Body of pancreas (tissue), 4 donors: ENCODE measurements at regions not wholly inside any gene's neighbourhood (a gene's known extent, or its start where the extent isn't known, plus 50 kb on each side); places are given as distances from the start of the nearest gene placed in this dataset.

ENCODE experiments used
- ATAC-seq: fragments of 150-250 bp; one replicate; pipeline ENCODE4 v1.9.1; 2016
- DNase-seq, 4 donors: peaks; one replicate each; pipeline ENCODE4 v3.0.0-alpha.2; 2019
- H3K27ac ChIP-seq, 4 donors: fragments of 200-600 bp; sonication (generic); 1 replicate in 3 of 4; 2 replicates in 1 of 4; pipeline versions ENCODE4 v1.5.1 to v1.6.1; 2016 to 2019; ENCODE audit warnings: mild to moderate bottlenecking in 1 of 4, mixed read lengths in 1 of 4, moderate library complexity in 1 of 4
- H3K27me3 ChIP-seq, 2 donors: fragments of 200-600 bp; sonication (generic); one replicate each; pipeline ENCODE4 v1.6.0; 2016; ENCODE audit warnings: mild to moderate bottlenecking in 1 of 2
- H3K36me3 ChIP-seq, 2 donors: fragments of 200-600 bp; sonication (generic); replicated peaks in 1 of 2; 2 replicates each; pipeline ENCODE4 v1.5.1; 2016; ENCODE audit warnings: low read depth in 2 of 2; ENCODE audit not compliant: insufficient read depth in 1 of 2
- H3K4me1 ChIP-seq: fragments of 200-600 bp; sonication (generic); one replicate; pipeline ENCODE4 v1.6.0; 2016
- H3K4me3 ChIP-seq, 2 donors: fragments of 200-600 bp; sonication (generic); 1 replicate in 1 of 2; 2 replicates in 1 of 2; pipeline ENCODE4 v1.5.1; 2016 to 2019
- H3K9me3 ChIP-seq, 3 donors: fragments of 200-600 bp; sonication (generic); 1 replicate in 2 of 3; 2 replicates in 1 of 3; pipeline ENCODE4 v1.5.1; 2016
- CTCF ChIP-seq, 7 experiments: fragments of 450-650 bp in 4 of 7; fragments of 200-600 bp in 3 of 7; sonication (generic) in 3 of 7; IDR thresholded peaks; one replicate each; pipeline ENCODE4 v1.5.1; 2016 to 2019; ENCODE audit warnings: antibody characterized with exemption in 7 of 7
- POLR2A ChIP-seq, 3 donors: fragments of 450-650 bp; IDR thresholded peaks; one replicate each; pipeline ENCODE4 v1.6.1; 2016; ENCODE audit warnings: antibody characterized with exemption in 3 of 3, mild to moderate bottlenecking in 2 of 3
- WGBS, 2 donors: methylation state at CpG; one replicate each; pipeline ENCODE4 v1.1.5; 2017; 5-methylcytosine and 5-hydroxymethylcytosine counted together
- intact Hi-C: fragments of 100-400 bp; cut with DNase I; formaldehyde crosslinking; loops from one replicate; pipeline ENCODE4 v1.15.1; 2023

DNA sequence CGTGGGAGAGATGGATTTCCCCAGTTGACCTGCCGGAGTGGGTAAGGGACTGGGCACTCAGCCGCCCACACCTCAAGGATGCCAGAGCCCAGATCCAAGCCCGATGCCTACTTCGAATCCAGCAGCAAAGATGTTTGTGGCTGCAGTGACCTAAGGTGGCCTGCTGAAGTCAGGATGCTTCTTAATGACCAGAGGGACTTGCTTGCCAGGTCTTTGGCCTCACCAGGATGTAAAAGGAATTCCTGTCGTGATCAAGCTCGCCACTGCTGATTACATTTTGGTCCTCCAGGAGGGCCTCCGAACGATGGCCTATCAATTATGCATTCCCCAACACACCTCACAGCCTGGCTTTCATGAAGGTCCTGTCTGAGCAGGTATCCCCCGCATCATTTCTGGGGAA is 349.5 kb upstream of the ZMIZ1 start:
- no peak for TF ChIP-seq POLR2A (IDR thresholded peaks at IDR 0.05)
- intact Hi-C loops = no loop called here
- Histone ChIP-seq H3K27me3 (no peaks in the 10 kb centered on the region), H3K36me3 (no peaks in the 10 kb centered on the region), H3K27ac (no peak overlapping the region), H3K4me1 (peaks cover 5% of the 10 kb centered on the region), H3K9me3 (no peaks in the 10 kb centered on the region), H3K4me3 (no peak overlapping the region)
- ATAC-seq = no peak
- 75 to 86% methylated on average over 10 of the region's 10 CpGs for WGBS, 2 donors
- no peak for DNase-seq

- intact Hi-C loops = no loop called here
- Histone ChIP-seq H3K36me3 (no peaks in the 10 kb centered on the region), H3K4me1 (peaks cover 5% of the 10 kb centered on the region), H3K9me3 (no peaks in the 10 kb centered on the region), H3K27ac (no peak overlapping the region), H3K4me3 (no peak overlapping the region), H3K27me3 (no peaks in the 10 kb centered on the region)
- TF ChIP-seq CTCF (IDR thresholded peaks at IDR 0.05) (no peak), POLR2A (IDR thresholded peaks at IDR 0.05) (no peak)
- DNase-seq (no peak), ATAC-seq (no peak)
- 68 to 92% methylated on average over 5 to 6 of the region's 6 CpGs for WGBS, 2 donors
These were observed 348.7 kb upstream of the ZMIZ1 start for GRCh38 chr10:78720091-78720490.

DNA sequence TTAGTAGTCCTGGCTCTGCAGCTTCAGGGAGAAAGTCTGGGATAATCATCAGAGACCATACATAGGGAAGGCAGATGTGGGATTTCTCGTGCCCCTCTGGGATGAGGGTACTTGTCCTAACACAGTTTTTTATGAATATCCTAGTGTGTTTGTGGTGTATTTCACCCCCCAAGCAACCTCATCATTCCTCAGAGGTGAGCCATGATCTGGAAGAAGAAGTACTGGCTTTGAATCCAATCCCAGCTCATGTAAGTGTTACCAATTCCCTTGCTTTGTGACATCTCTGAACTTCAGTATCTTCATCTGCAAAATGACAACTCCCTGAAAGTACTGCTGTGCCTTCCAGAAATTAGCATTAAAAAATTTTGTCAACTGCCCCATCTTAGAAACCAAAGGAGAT is 347.5 kb upstream of the ZMIZ1 start:
- H3K4me1 ChIP-seq = peaks cover 5% of the 10 kb centered on the region
- no peak overlapping the region for H3K27ac ChIP-seq
- no peak for DNase-seq
- TF ChIP-seq CTCF (IDR thresholded peaks at IDR 0.05) (no peak), POLR2A (IDR thresholded peaks at IDR 0.05) (no peak)
- H3K27me3 ChIP-seq = no peaks in the 10 kb centered on the region
- H3K9me3 ChIP-seq = no peaks in the 10 kb centered on the region
- WGBS, 2 donors = 73 to 94% methylated on average over 1 of the region's 1 CpG
- intact Hi-C loops = no loop called here
- no peaks in the 10 kb centered on the region for H3K36me3 ChIP-seq
- no peak for ATAC-seq
- H3K4me3 ChIP-seq = no peak overlapping the region

DNA sequence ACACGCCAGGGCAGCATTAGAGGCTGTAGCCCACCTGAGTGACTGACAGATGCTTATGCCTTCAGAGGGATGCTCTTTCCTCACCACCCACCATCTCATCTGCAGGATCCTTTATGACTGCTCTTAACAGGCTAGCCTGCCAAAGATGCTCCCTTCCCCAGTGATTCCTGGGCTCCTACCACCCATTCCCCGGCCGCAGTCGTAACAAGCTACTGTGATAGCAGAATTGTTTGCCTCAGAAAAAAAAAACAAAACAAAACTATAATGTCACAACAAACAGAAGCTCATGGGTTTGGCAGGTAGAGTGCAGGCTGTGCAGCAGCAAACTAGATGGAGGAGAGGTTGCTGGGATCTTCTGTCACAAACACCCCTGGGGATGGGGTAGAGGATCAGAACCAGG is 343.9 kb upstream of the ZMIZ1 start:
- WGBS, 2 donors = 93 to 96% methylated on average over 4 of the region's 4 CpGs

GRCh38 chr10:78726171-78726570 is 342.6 kb upstream of the ZMIZ1 start:
- whole genome bisulfite sequencing, 2 donors = 93 to 94% methylated on average over 3 of the region's 3 CpGs
- TF ChIP-seq CTCF (IDR thresholded peaks at IDR 0.05) = no peak
- TF ChIP-seq POLR2A (IDR thresholded peaks at IDR 0.05) = no peak
- ATAC-seq (no peak), DNase-seq (no peak)
- H3K4me1 ChIP-seq = peaks cover 5% of the 10 kb centered on the region
- no peak overlapping the region for H3K4me3 ChIP-seq
- no peaks in the 10 kb centered on the region for H3K27me3 ChIP-seq
- H3K9me3 ChIP-seq = no peaks in the 10 kb centered on the region
- no peak overlapping the region for H3K27ac ChIP-seq
- intact Hi-C loops = no loop called here
- no peaks in the 10 kb centered on the region for H3K36me3 ChIP-seq

More for the DNA sequence above, 343.9 kb upstream of the ZMIZ1 start:
- H3K36me3 ChIP-seq = no peaks in the 10 kb centered on the region
- H3K9me3 ChIP-seq = no peaks in the 10 kb centered on the region
- H3K4me1 ChIP-seq = peaks cover 5% of the 10 kb centered on the region
- no peaks in the 10 kb centered on the region for H3K27me3 ChIP-seq
- TF ChIP-seq CTCF (IDR thresholded peaks at IDR 0.05) (no peak), POLR2A (IDR thresholded peaks at IDR 0.05) (no peak)
- intact Hi-C loops = no loop called here
- H3K4me3 ChIP-seq = no peak overlapping the region
- ATAC-seq (no peak), DNase-seq (no peak)
- H3K27ac ChIP-seq = no peak overlapping the region
